ENCODE measurements at regions not wholly inside any gene's neighbourhood (a gene's known extent, or its start where the extent isn't known, plus 50 kb on each side); places are given as distances from the start of the nearest gene placed in this dataset.

GRCh38 chr9:93819905-93820304, 135.2 kb downstream of the BARX1 start:
- TF ChIP-seq CTCF (IDR thresholded peaks at IDR 0.05) (no peak), POLR2A (IDR thresholded peaks at IDR 0.05) (no peak), EP300 (IDR thresholded peaks at IDR 0.05) (no peak)

Measured in ovary (tissue), 3 donors.